Activated CD4-positive, CD25-positive, alpha-beta regulatory T cell treated with anti-CD3 and anti-CD28 coated beads, Interleukin-2, amount 50 U/mL, for 24 hours (primary cell): ENCODE measurements at regions not wholly inside any gene's neighbourhood (a gene's known extent, or its start where the extent isn't known, plus 50 kb on each side); places are given as distances from the start of the nearest gene placed in this dataset.
A peak's percentile ranks its signal among the peaks of the same experiment; 100 is the strongest.

Experiments used
- ATAC-seq, 2 donors: fragments of 150-1000 bp; cut with Tn5 transposase; one replicate each; pipeline ENCODE4 v1.10.0; 2021; ENCODE audit warnings: mild to moderate bottlenecking in 1 of 2, moderate library complexity in 1 of 2

- ATAC-seq, result no peak
Measured at GRCh38 chr2:136363900-136364299, 246.0 kb upstream of the CXCR4 start.

- ATAC-seq, result no peak
Measured at GRCh38 chr2:136363470-136363869, 245.5 kb upstream of the CXCR4 start.

- peak; percentile 95 to 96 for ATAC-seq
Measured at GRCh38 chr2:136362676-136363390, 244.9 kb upstream of the CXCR4 start.

- ATAC-seq, result no peak
Measured at GRCh38 chr2:136361521-136361920, 243.6 kb upstream of the CXCR4 start.

GRCh38 chr2:136360790-136361189, 242.8 kb upstream of the CXCR4 start:
- ATAC-seq, result no peak

- ATAC-seq, result peak in 1 of 2 donors; percentile 12
Measured at GRCh38 chr2:136359121-136359965, 241.4 kb upstream of the CXCR4 start.

- no peak for ATAC-seq
Measured at GRCh38 chr2:136358576-136358975, 240.6 kb upstream of the CXCR4 start.

- ATAC-seq, result no peak
Measured at GRCh38 chr2:136357007-136357380, 239.0 kb upstream of the CXCR4 start.

- ATAC-seq, result no peak
Measured at GRCh38 chr2:136356125-136357006, 238.4 kb upstream of the CXCR4 start.

GRCh38 chr2:136351684-136352083, 233.7 kb upstream of the CXCR4 start:
- no peak for ATAC-seq

GRCh38 chr2:136347981-136348380, 230.0 kb upstream of the CXCR4 start:
- no peak for ATAC-seq

GRCh38 chr2:136344339-136344738, 226.4 kb upstream of the CXCR4 start:
- no peak for ATAC-seq

- ATAC-seq, result no peak
Measured at GRCh38 chr2:136342138-136342537, 224.2 kb upstream of the CXCR4 start.

- no peak for ATAC-seq
Measured at GRCh38 chr2:136334967-136335366, 217.0 kb upstream of the CXCR4 start.

GRCh38 chr2:136332436-136333095, 214.6 kb upstream of the CXCR4 start:
- ATAC-seq, result no peak

GRCh38 chr2:136331226-136331625, 213.3 kb upstream of the CXCR4 start:
- ATAC-seq, result no peak

GRCh38 chr2:136328207-136328795, 210.4 kb upstream of the CXCR4 start:
- ATAC-seq, result no peak

- peak; percentile 93 to 95 for ATAC-seq
Measured at GRCh38 chr2:136327162-136327852, 209.4 kb upstream of the CXCR4 start.

GRCh38 chr2:136325844-136326331, 207.9 kb upstream of the CXCR4 start:
- ATAC-seq, result peak in 1 of 2 donors; percentile 19

GRCh38 chr2:136324966-136325365, 207.0 kb upstream of the CXCR4 start:
- no peak for ATAC-seq

- ATAC-seq, result no peak
Measured at GRCh38 chr2:136323935-136324334, 206.0 kb upstream of the CXCR4 start.
